Forelimb muscle (tissue), 1 donor: ENCODE measurements at regions not wholly inside any gene's neighbourhood (a gene's known extent, or its start where the extent isn't known, plus 50 kb on each side); places are given as distances from the start of the nearest gene placed in this dataset.

Experiments
- DNase-seq: peaks from one replicate; pipeline ENCODE4 v3.0.0-alpha.2; 2013; ENCODE audit warnings: low read depth

DNA sequence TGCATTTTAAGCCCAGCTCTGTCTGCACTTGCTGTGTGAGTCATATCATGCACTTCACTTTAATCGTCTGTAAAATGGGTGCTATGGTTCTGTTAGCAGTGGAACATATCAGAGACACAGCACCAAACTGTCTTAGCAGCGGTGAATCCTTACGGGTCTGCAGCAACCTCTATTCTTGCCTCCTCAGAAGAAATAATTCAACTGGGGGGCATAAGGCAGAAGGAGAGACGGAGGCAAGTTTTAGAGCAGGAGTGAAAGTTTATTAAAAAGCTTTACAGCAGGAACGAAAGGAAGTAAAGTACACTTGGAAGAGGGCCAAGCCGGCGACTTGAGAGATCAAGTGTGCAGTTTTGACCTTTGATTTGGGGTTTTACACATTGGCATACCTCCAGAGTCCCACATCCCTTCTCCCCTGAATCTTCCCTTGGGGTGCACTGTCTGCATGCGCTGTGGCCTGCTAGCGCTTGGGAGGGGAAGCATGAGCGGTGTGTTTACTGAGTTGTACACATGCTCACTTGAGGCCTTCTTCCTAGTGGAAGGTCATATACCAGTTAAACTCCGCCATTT lies 109.8 kb downstream of the DDX1 start:
- no peak for DNase-seq

DNA sequence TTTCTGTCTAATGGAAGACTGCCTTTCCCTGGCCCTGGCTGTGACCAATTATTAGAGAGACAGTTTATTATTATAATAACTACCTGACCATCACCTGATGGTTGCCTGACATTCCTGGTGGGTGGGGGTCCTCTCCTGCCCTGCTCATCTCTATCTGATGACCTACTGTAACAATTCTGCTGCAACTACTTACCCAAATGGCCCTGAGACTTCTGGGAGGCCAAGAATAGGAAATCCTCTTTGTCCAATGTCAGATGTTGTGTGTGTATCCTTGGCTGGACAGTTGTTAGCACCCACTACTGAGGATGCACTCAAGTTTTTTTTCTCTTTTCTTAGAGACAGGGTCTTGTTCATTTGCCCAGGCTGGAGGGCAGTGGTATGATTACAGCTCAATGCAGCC lies 110.3 kb downstream of the DDX1 start:
- no peak for DNase-seq

DNA sequence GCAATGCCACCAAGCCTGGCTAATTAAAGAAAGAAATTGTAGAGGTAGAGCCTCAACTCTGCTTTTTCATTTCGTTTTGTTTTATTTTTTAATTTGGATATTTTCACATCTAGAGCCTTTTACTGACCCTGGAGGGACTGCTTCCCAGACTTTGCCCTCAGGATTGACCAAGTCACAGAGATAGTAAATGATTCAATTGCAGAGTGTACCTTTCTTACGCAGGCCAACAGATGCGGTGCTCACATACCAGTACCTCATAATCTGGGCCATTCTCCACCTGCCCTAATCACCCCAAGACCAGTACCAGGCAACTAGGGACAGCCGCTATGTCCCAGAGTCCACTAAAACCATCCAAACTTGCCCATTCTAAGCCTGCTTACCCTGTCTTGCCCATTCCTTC lies 110.8 kb downstream of the DDX1 start:
- no peak for DNase-seq

DNA sequence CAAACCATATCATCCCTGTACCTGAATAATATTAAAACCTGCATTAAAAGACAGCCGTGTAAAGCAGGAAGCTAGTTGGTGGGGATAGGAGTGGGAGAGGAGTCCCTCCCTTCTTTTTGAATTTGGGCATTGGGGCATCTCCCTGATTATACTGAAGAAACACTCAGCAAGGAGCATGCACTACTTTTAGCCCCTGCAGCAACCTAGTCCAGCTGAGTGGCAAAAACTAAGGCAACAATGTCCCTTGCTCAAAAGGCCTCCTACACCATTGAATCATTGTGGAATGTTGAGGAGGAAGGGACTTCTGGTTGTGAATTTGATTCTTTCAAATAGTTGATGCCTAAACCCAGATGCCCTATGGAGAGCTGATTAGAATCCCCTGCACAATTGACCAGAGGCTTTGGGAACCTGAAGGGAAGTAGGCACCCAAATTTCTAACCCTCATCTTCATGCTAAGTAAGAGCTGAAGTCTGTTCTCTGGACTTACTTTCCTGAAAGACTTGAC lies 111.7 kb downstream of the DDX1 start:
- DNase-seq: no peak

DNA sequence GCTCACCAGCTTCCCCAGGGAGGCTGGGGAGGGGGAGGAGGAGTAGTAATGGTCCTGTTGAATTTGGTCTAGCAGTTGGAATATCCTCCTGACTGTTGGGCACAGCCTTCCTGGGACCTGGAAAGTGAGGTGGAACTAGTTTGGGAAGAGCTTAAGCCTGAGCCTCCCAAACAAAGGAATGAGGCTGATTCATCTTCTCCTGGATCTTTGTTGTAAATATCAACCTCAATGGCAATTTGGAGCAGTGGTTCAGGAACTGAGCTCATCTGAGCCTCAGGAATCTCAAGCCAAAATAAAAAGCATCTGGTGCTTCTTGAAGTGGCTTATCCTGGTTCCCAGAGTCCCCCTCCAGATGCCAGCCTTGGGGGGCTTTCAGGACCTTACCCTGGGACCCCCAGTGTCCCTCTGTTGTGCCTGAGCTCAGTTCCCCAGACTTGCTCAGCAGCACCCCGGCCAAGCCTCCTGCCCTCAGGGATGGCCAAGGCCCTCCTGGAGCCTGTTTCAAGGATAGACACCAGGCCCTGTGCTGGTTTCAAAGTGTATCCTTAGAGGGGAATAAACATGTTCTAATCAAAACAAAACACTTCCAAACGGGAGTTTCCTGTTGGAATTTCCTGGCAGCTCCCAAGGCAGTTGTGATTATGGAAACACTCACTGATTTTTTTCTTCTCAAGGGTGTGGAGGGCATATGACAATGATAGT lies 112.6 kb downstream of the DDX1 start:
- DNase-seq: no peak

DNA sequence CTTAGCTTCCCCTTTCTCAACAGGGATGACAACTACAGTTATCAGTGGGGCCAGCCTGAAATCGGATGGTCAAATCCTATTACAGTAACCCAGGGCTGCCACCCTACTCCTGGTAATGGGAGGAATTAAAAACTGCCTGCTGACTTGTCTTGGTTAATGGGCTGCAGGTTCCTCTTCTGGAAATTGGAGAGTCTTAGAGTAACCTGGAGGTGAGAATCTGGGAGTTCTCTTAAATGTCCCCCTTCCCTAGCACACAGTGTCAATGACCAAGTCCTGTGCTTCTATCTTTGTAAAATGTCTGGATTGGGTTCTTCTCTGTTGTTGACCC lies 113.1 kb downstream of the DDX1 start:
- DNase-seq: no peak

DNA sequence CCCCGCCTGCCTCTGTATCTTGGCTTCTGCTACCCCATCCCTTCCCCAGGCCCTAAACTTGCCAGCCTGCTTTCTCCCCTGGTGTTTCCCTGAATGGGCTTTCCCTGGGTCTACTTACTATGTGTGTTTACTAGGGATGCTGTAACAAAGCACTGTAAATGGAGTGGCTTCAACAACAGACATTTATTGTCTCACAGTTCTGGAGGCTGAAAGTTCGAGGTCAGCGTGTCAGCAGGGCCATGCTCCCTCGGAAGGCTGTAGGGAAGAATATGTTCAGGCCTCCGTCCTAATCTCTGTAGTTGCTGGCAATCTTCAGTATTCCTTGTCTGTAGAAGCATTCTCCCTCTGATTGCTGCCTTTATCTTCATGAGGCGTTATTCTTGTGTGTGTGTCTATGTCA lies 113.6 kb downstream of the DDX1 start:
- no peak for DNase-seq

DNA sequence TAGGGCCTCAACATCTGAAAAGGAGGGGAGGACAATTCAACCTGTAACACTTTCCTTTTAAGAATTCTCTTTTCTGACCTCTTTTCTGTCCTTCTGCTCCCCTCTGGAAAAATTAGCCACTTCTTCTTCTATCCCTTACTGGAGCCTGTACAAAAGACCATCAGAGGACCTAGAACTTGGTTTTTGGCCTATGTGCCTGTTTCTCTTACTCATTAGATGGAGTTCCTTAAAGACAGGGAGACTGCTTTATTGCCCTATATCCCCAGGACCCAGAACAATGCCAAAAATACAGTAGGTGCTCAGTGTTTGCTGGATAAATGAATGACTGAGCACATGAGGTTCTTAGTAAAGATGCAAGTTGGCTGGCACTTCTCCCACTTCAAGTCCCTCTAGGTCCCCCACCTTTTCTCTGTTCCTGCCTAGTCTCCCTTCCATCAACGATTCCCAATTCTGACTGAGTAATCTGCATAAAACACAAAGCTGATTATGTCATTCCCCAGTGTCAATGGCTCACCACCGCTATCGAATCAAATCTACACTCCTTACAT lies 114.2 kb downstream of the DDX1 start:
- no peak for DNase-seq

DNA sequence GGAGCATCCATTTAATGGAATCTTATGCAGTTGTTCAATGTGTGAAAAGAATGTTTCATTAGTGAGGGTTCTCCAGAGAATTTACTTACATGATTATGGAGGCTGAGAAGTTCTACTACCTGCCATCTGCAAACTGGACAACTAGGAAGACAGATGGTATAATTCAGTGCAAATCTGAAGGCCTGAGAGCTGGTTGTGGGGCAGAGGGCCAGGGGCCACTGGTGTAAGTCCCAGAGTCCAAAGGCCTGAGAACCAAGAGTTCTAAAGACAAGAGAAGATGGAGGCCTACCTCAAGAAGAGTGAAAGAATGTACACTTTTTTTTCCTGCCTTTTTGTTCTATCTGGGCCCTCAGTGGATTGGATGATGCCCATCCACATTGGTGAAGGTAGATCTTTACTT lies 114.8 kb downstream of the DDX1 start:
- DNase-seq: no peak

DNA sequence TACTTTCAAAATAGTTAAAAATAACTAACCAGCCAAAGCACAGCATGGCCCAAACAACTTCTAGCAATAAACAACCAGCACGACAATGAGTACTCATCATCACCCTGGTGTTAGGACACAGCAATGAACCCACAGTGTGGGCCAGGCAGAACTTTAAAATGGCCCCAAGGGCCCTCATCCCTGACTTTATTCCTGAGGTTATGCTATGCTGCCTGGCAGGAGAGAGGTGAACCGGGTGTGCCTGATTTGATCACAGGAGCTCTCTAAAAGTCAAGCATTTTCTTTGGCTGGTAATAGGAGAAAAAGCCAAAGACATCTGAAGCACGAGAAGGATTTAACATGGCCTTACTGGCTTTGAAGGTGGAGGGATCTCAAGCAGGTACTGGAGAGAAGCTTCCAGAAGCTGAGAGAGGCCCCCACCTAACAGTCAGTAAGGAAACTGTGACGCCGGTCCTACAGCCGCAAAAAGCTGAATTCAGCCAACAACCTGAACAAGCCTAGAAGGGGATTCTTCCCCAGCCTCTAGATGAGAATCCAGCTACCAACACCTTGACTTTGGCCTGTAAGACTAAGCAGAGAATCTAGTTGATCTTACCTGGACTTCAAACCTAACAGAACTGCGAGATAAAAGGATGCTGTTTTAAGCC lies 115.4 kb downstream of the DDX1 start:
- DNase-seq: no peak

DNA sequence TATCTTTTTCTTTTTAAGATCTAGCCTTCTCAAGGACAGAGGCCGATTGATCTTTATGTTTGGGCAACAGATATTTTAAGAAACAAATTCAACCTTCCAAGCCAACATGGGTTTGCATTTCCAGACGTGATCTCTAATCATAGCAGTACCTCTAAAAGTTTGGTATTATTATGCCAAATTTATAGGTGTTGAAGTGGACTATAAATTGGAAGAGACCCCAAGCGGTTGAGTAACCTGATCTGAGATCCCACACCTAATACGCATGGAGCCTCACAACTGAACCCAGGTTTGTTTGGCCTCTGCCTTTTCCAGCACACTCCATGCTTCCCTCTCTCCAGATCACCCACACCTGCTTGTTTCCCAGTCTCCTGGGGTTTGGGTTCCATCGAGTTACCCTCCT lies 116.5 kb downstream of the DDX1 start:
- DNase-seq: no peak

DNA sequence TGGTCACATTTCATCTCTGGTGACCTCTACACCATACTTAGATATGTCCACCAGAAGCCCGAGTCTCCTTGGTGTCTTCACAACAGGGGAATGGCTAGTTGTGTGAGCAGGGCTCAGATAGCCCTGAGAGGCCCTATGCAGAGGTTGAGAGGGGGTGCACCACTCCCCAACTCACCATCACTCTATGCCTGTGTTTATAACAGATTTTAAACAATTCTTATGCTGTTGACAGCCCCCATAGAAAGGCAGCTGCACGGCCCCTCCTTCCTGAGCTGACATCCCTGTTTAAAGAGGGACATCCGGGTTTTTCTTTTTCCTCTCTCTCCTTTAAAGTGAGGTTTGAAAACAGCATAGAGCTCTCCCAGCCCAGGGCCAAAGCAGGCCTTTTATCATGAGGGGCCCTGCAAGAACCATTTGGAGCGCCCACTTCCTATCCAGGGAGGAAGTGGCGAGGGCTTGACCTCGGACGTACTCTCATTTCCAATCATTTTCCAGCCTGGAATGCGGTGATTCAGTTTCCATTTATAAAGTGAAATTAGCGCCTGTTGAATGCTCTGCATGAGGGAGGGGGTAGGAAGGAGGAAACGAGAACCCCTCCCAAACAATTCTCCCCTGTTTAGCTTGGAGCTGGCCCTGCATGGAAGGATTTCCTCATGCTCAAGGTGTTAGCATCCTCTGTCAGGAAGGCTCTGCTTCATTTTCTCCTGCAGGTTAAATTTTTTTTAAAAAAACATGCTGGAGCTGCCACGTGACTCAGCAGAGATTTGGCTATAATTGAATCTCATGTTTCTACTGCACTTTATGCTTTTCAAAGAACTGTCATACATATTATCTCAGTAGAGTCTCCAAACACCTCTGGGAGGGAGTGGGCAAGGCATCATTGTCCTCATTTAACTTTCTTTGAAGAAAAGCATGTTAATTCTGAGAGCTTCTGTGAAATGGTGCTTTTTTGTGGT lies 117.5 kb downstream of the DDX1 start:
- no peak for DNase-seq

DNA sequence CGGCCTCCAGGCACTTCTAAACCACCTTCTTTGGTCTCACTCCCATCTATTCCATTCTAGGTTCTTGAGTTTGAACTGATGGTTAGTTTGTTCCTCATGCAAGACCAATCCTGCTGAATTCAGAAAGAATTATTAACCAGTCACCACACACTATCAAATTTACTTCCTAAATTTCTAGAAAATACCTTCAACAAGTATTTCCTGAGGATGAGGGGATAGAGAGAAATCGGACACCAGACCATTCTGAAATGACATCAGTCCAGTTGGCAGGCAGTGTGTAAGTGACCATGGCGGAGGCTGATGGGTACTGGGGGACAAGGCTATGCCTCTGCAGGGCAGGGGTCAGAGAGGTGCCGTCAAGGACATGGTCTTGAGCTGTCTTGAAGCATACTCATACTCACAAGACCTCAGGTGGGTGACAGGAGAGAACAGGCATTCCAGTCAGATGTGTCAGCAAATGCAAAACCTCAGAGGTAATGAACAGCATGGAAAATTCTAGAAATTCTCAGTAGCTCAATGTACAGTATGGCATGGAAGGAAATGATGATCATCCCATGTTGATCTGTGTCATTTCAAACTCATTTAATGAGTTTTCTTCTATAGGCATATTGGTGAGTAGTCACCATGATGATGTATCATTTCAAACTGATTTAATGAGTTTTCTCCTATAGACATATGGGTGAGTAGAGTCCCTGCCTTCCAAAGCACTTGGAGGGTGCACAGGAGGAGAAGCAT lies 119.6 kb downstream of the DDX1 start:
- DNase-seq: no peak

DNA sequence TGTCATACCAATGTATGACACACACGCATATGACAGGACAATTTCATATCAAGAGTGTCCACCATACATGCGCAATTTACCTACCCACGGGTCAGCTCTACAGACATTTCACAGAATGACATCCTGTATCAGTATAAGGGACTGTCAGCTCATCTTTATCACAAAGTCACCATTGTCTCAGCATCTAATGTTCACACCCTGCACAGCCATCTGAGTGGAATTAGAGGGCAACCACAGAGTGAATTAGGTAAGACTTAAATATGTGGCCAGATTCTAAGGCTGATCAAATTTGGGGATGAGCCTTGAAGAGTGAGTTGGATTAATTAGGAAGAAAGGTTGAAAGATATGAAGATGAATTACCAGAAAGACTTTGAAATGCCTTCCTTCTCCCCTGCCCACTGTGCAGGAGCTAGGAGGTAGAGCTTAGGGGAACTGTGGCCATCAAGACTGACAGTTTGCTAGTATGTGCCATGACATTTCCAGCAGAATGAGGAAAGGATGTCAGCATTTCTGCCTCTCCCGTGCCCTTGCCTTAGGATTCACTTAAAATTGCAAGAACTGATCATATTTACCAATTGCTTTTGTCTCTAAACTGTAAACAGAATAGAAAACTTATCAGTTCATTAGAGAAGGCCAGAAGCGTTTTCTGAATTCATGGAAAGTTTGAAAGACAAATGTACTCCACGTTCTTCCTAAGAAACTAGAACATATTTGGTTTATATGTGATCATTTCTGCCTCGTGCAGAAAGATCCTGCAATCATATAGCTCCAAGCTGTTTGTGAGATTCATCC lies 121.1 kb downstream of the DDX1 start:
- no peak for DNase-seq

DNA sequence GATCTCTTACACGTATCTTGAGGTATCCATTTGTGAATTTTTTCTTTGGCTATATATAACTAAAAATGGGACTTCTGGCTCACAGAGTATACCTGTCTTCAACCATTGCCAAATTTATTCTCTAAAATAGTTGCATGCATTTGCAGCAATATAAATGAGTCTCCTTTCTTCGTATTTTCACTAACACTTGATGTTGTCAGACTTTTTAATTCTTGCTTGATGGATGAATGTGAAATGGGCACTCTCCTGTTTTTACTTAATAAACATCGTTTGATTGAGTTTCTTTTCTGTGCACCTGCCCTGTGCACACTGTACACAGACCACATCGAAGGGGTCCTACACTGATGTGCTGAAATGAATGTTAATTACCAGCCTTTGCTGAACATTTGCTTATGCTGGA lies 121.8 kb downstream of the DDX1 start:
- no peak for DNase-seq

DNA sequence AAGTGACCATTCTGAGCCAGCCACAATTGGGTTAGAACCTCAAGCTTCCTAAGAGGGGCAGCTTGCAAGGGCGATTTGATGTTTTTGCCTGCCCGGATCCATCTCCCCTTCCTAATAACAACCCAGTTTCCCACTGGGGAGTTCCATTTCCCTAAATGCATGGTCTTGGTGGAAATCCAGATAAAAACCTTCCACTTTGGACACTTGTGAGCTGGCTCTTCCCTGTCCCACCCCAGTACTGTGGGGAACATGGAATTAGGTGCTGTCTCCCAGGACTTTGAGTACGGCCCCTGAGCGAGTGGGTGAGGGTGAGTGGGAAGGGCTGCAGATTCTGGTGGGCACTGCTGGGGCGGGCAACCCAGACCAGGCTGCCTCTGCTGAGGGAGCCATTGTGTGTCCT lies 122.3 kb downstream of the DDX1 start:
- no peak for DNase-seq

DNA sequence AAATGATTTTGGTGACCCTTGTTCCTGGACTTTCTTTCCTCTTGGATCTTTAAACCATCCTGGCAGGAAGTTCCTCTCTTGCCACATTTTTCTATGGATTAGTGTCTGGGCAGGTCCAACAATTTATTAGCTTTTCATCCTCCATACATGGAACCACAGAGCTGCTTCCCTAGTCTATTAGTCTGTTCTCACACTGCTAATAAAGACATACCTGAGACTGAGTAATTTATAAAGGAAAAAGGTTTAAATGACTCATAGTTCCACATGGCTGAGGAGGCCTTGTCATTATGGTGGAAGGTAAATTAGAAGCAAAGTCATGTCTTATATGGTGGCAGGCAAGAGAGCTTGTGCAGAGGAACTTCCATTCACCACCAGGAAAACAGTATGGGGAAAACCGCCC lies 122.9 kb downstream of the DDX1 start:
- no peak for DNase-seq

DNA sequence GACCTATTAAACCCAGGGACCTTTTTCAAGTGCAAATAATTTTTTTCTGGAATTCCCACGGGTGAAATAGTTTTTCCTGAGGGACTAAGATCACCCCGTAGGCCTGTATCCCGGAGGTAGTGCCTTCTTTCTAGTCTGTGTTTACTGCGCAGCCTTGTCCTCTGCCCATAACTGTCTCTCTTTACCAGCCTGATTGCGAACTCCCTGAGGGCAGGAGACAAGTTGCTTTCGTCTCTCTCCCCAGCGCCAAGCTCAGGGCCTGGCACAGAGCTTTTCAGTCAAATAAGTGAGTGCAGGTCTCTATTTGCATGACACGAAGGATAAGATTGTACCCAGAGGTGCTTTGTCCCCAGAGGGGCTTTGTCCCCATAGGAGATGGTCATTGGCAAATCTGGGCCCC lies 123.9 kb downstream of the DDX1 start:
- no peak for DNase-seq

DNA sequence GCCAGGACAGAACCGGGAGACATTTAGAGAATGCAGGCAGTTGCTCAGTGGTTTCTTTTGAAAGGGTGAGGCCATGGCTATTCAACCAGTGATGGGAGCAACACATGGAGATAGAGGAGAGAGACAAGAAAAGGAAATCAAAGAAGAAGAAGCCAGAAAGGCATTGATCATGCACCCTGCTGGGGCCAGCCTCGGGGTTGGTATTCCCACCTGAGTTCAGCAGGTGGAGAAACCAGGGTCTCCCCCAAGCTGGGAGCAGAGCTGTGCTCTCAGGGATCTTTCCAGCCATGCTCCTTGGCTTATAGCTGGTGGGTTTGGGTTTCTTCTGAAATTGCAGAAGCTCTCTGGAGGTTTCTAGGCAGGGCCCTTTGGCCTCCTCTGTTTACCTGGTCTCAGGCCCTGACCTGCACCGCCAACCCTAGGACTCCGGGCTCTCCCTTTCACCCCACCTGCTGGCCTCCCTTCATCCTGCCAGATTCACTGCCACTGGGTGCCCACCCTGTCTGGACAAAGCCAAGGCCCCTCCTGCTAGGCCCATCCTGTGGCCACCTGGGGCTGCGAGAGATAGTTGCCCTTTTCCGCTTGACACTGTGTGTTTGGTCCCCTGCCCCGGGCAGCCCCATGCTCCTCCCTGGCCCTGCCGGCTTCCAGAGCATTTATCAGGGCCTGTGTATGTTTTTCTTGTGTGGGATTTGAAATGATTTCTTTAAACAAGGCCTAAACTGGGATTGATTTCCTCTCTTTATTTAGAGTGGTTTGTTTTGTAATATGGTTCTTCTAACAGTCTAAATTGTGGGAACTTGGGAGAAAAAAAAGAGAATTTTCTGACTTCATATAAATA lies 126.7 kb downstream of the DDX1 start:
- no peak for DNase-seq

DNA sequence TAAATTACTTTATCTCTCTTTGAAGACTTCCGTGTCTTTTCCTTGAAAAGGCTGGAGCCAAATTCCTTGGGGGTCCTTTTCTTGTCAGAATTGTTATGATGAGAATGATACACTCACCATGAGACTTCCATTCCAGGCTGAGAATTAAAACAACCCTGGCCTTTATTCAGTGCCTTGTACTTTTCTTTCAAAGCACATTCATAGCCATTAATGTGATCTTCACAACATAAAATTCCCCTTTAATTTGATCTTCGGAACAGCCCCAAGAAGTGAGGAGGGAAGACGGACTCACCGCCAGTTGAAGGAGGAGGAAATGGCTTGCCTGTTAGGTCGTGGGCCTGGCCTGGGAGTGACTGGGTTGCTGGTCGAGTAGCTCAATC lies 127.3 kb downstream of the DDX1 start:
- DNase-seq: no peak
